ENCODE measurements at regions not wholly inside any gene's neighbourhood (a gene's known extent, or its start where the extent isn't known, plus 50 kb on each side); places are given as distances from the start of the nearest gene placed in this dataset.

DNA sequence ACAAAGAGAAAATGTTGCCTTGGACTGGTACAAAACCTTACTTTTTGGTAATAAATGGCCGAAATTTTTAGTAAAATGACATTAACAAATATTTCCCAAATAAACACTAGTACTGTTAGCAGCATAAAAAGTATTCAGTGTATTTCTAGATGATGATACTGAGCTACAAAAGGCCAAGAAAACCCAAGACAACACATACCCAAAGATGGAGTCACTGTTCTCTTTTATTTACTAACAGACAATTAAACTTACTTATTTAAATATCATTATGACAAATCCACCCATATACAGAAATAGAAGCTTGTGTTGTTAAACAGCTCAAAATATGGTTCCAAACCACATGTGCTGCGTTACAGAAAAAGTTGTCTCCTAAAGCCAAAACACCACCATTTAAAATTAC, 239.9 kb downstream of the ZEB2 start:
- DNase-seq: no peak

DNA sequence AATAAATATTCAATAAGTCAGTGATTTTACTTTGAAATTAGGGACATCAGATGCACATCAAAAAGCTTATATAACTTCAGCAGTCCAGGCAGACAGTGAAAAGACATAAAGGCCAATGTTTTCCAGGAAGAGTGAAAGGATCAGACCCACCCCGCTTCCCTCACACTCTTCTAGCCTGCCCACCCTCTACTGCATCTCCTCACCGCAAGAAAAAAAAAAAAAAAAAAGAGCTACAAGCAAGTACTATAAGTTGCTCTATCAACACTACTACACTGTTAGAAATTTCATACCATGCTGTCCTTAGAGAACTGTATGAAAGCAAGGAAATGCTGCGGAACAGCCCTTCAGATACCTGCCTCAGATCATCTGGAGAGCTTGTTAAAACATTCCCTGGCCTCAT, 240.8 kb downstream of the ZEB2 start:
- DNase-seq: no peak

- no peak for DNase-seq
Measured at GRCh38 chr2:144277622-144278354, 242.1 kb downstream of the ZEB2 start.

DNA sequence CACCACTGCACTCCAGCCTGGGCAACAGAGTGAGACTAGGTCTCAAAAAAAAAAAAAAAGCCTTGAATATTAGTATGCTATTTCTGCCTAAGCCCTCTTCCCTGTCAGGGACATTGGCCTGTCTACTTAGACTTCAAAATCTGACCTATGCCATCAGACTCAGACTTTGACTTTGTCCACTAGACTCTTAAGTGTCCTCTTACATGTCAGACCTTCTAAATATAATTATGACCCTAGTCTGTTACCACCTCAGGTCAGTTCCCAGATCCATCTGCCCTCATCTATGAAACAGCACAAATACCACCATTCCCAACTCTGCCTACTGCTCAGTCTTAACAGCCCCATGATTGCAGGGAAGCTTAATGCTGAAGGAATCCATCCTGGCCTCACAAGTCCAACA, 244.6 kb downstream of the ZEB2 start:
- no peak for DNase-seq

DNA sequence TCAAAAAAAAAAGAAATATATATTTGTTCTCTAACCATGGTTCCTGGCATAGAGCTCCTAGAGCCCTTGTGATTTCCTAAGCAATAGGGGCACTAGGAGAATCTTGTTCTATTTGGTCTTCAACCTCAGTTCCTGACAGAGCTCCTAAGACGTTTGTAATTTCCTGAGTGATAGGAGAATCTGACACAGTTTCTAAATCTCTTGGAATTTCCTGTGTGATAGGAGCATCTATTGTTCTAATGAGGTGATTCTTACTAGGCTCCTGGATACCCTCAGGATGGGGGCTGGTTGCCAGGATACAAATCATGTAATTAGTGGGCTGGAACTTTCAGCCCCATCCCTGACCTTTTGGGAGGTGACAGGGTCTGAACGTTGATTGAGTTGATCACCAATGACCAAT, 245.8 kb downstream of the ZEB2 start:
- no peak for DNase-seq

DNA sequence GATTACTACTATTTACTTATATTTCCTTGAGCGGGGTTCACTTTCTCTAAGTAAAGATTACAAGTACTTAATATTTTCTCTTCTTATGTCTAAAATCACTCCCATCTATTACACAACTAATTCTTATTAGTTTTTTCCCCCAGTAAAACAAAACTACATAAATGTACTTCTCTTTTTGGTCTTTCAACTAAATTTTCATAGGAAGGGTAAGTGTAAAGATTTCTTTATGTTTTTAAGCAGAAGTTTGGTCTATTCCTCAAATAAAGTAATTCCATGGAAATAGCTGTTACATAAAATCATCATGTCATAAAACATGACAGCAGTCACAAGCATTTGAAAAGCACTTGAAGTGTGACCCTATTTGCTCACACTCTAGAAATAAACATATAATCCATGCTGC, 249.0 kb downstream of the ZEB2 start:
- DNase-seq: peak; percentile 0

- peak; percentile 5 for DNase-seq
Measured at GRCh38 chr2:144268036-144268678, 251.8 kb downstream of the ZEB2 start.

GRCh38 chr2:144267239-144267638, 252.7 kb downstream of the ZEB2 start:
- DNase-seq: no peak

- DNase-seq: no peak
Measured at GRCh38 chr2:144265654-144266053, 254.3 kb downstream of the ZEB2 start.

DNA sequence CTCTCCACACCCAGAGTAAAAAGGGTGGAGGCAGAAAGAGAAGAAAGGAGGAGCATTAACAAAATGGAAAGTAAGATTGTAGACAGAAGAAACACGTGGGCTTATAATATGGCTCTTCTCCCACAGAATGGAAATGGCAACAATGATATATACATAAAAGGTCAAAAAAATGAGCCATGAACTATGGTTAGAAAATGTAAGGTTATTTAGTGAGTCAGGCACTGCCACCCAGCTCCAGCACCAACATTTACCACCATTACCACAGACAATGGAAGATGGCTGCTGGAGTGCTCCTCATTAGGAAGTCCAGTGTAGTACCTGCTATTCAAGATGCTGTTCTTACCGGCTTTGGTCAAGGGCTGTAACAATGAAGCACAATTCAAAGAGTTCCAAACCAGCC, 258.0 kb downstream of the ZEB2 start:
- no peak for DNase-seq

GRCh38 chr2:144261336-144261735, 258.6 kb downstream of the ZEB2 start:
- DNase-seq: no peak

DNA sequence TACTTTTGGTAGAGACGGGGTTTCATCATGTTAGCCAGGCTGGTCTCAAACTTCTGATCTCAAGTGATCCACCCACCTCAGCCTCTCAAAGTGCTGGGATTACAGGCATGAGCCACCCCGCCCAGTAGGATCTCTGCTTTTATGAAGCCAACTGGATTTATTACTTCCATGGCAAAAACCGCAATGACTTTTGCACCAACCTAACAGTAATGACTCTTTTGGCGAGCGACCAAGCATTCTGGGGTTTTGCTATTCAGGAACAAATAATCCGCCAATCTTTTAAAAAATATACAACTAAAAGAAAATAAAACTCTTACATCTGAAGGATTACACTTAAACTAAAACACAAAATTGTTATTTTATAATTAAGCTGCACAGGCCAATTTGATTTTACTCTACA, 260.6 kb downstream of the ZEB2 start:
- no peak for DNase-seq

DNA sequence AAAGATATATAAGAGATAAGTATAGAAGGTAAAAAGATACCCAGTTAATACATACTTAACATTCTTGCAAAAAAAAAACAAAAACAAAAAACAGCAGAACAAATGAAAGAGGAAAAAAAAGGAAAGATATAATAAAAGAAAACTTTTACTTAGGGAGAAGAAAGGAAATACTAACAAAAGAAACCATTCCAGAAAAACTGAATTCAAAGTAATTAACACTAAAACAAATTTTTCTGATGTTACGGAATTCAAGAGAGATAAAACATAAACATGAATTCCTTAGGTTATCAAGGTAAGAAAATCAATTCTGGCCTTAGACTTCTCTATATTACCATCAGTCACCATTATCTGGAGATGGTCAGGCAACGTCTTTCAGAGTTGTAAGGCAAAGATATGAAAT, 261.8 kb downstream of the ZEB2 start:
- DNase-seq: no peak

DNA sequence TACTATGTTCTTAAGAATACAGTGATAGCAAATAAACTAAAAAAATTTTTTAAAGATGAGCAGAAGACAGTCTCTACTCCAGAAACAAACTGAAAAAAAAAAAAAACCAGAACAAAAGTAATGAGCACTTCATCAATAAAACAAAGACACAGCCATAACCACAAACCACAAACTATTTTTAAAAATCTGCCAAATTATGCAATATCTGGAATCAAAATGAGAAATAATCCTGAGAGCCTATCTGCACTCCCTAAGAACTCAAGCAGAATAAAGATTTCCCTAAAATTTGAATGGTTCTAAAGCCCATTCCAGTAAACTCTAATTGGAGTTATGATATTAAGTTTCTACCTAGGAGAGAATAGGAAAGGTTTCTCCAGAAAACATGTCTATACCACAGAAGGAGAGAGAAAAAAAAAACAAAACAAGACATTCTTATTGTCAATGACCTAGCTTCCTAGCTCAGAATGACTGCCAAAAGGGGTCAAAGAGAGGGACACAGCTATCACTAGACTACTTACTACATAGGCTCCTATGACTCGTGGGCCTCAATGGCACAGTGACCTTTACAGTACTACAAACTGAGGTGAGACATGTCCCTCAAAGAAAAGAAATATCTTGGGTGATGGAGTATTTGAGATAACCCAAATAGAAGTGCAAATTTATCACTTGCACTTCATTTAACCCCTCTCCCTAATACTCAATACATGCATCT, 262.8 kb downstream of the ZEB2 start:
- DNase-seq: no peak

DNA sequence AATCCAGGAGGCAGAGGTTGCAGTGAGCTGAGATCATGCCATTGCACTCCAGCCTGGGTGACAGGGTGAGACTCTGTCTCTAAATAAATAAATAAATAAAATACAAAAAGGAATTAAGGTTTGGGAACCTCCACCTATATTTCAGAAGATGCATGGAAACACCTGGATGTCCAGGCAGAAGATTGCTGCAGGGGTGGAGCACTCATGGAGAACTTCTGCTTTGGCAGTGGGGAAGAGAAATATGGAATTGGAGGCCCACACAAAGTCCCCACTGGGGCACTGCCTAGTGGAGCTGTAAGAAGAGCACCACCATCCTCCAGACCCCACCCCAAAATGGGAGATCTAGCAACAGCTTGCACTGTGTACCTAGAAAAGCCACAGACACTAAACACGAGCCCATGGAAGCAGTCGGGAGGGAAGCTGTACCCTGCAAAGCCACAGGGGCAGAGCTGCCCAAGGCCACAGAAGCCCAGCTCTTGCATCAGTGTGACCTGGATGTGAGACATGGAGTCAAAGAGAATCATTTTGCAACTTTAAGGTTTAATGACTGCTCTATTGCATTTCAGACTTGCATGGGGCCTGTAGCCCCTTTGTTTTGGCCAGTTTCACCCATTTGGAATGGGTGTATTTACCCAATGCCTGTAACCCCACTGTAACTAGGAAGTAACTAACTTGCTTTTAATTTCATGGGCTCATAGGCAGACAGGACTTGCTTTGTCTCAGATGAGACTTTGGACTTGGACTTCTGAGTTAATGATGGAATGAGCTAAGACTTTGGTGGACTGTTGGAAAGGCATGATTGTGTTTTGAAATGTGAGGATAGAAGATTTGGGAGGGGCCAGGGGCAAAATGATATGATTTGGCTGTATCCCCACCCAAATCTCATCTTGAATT, 265.3 kb downstream of the ZEB2 start:
- DNase-seq: peak; percentile 1

GRCh38 chr2:144253743-144254142, 266.2 kb downstream of the ZEB2 start:
- no peak for DNase-seq

DNA sequence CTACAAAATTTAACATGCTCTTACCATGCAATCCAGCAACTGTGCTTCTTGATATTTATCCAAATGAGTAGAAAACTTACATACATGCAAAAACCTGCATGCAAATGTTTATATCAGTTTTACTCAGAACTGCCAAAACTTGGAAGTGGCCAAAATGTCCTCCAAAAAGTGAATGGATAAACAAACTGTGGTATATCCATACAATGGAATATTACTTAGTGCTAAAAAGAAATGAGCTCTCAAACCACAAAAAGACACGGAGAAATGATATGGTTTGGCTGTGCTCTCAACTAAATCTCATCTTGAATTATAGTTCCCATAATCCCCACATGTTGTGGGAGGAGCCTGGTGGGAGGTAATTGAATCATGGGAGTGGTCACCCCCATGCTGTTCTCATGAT, 267.2 kb downstream of the ZEB2 start:
- DNase-seq: no peak

GRCh38 chr2:144249035-144249637, 270.8 kb downstream of the ZEB2 start:
- no peak for DNase-seq

- DNase-seq: no peak
Measured at GRCh38 chr2:144248350-144249034, 271.4 kb downstream of the ZEB2 start.

DNA sequence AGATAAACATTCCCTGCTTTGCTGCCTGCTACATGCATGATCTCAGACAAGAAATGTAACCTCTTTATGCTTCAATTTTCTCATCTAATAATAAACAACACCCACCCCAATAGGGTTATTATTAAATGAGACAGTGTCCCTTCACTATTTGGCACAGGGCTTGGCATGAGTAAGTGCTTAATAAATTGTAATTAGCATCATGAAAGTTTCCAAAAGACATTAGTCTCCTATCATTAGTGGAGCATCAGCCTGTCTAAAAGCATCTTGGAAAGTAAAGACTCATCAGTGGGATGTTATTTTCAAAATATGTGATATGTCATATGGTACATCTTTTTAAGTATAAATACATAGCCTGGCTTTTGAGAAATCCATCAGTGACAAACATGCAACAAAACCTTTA, 275.0 kb downstream of the ZEB2 start:
- DNase-seq: no peak

DNA sequence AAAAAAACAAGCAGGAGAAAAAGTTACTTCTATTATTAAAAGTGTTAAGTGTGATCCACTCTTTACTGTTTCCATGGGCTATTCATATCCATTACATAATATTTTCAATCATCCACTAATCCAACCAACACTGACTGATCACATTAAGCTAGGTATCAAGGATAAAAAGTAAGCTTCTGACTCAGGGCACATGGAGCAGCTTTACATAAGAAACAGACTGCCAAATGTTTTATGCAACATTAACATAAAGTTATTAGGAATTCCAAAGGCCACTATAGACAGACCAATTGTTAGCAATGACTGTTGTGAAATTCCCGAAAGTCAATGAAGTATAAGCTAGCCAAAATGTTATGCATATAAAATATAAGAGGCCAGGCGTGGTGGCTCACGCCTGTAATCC, 277.6 kb downstream of the ZEB2 start:
- no peak for DNase-seq

DNA sequence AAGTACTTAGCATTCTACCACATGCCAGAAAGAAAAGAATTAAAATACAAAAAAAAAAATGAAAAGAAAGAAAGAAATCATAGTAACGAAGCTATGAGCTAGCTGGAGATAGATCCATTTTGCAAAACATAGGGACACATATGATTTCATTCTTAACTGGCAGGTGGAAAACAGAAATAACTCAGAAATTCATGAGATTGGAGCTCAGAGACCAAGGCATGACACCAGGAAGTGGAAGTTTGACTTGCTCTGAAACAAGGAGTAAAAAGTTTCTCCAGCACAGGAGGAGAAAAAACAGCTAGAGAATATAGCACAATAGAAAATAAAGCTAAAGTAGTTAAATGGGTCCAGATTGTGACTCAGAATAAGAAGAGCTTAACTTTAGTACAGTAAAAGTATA, 278.1 kb downstream of the ZEB2 start:
- no peak for DNase-seq

Data from DMS53 (cell line).